ENCODE measurements at regions not wholly inside any gene's neighbourhood (a gene's known extent, or its start where the extent isn't known, plus 50 kb on each side); places are given as distances from the start of the nearest gene placed in this dataset.

GRCh38 chr11:80525663-80526405 lies 1085.0 kb upstream of the TENM4 start:
- intact Hi-C loops (cut with micrococcal nuclease; ENCODE audit: unreplicated experiment), result no loop called here
- H3K4me1 ChIP-seq (ENCODE audit: insufficient read depth, low read length), result no peaks in the 10 kb centered on the region
- no peaks in the 10 kb centered on the region for H4K20me1 ChIP-seq (ENCODE audit: insufficient read depth, low read length)
- ChIA-PET POLR2A (no interaction called here), CTCF (ENCODE audit: low intra/inter-chr PET ratio, low total read pairs) (no interaction called here)
- H3K79me2 ChIP-seq (ENCODE audit: insufficient read depth, low read length), result no peaks in the 10 kb centered on the region
- H3K9me3 ChIP-seq (ENCODE audit: low read length), result no peaks in the 10 kb centered on the region
- FAIRE-seq, result no peak
- WGBS (ENCODE audit: low lambda C conversion rate), result 12% methylated on average over 4 of the region's 4 CpGs
- DNase-seq (ENCODE audit: low spot score), result no peak
- H3K36me3 ChIP-seq (replicated peaks in 1 of 2; ENCODE audit: control insufficient read depth in 1 of 2, insufficient read depth in 2 of 2, low read length in 2 of 2), result no peaks in the 10 kb centered on the region
- no peak for ATAC-seq
- H3K9ac ChIP-seq (ENCODE audit: insufficient read depth, low read depth, low read length), result no peak overlapping the region
- H3K4me3 ChIP-seq (replicated peaks in 1 of 3; ENCODE audit: insufficient read depth in 1 of 3, low read depth in 2 of 3, low read length in 3 of 3), result no peak overlapping the region
- no peaks in the 10 kb centered on the region for H3K27me3 ChIP-seq (ENCODE audit: control insufficient read depth in 1 of 2, insufficient read depth in 2 of 2, low read length in 2 of 2)
- TF ChIP-seq IRX3 (CRISPR knock-in tag; IDR thresholded peaks at IDR 0.05; ENCODE audit: borderline replicate concordance, low read depth) (no peak), BCL3 (CRISPR knock-in tag; IDR thresholded peaks at IDR 0.05) (no peak), THRA (CRISPR knock-in tag; IDR thresholded peaks at IDR 0.05; ENCODE audit: borderline replicate concordance) (no peak), ZNF576 (CRISPR knock-in tag; IDR thresholded peaks at IDR 0.05) (no peak), RXRB (CRISPR knock-in tag; IDR thresholded peaks at IDR 0.05; ENCODE audit: borderline replicate concordance) (no peak)
- in situ Hi-C loops (cut with HindIII; ENCODE audit: extremely low pct_ligation_motif_present, low pct_unique_long_range_greater_than_20kb), result no loop called here
- no peak overlapping the region for H3K27ac ChIP-seq (ENCODE audit: extremely low read length, insufficient read depth, low read length)
- no peak overlapping the region for H3K4me2 ChIP-seq (ENCODE audit: low read depth, low read length)
- no TSS peak for BruUV-seq (replicated peaks)
- no peak overlapping the region for H2AFZ ChIP-seq (ENCODE audit: low read length)
